ENCODE measurements at regions not wholly inside any gene's neighbourhood (a gene's known extent, or its start where the extent isn't known, plus 50 kb on each side); places are given as distances from the start of the nearest gene placed in this dataset.

DNA sequence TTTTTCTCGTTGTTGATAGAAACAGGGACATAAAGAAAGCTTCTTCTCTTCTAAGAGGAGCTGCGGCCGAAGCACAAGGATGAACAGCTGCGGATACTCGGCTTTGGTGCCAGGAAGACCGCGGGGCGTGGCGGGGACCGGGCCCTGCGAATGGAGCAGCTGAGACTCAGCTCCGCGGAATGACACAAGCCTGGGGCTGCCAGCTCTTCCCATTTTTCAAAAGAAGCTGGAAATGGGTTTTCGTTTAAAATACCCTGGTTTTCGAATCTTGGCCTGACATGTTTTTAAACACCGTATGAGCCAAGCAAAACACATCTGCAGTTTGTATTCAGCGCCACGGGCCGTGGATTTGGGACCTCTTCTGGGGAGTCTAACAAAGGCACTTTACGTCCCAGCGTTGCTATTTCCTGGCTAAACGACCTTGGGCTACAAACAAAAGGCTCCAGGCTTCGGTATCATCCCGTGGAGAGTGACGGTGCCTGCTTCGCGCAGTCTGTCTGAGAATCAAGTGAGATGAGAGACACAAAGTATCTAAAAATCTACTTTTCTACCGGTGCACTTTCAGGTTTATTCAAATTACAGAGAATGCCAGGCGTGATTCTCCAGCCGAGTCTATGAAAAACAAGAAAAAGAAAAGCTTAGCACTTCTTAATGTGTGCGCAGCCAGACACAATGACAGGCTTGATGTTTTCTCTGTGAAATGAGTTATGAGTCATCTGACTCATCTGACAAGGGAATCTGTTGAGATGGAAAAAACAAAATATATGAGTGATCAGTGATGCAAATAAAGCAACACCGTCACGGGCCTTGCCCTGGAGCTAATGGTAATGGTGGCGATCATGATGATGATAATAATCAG, 114.0 kb upstream of the TMEM132D start:
- no peak for DNase-seq

DNA sequence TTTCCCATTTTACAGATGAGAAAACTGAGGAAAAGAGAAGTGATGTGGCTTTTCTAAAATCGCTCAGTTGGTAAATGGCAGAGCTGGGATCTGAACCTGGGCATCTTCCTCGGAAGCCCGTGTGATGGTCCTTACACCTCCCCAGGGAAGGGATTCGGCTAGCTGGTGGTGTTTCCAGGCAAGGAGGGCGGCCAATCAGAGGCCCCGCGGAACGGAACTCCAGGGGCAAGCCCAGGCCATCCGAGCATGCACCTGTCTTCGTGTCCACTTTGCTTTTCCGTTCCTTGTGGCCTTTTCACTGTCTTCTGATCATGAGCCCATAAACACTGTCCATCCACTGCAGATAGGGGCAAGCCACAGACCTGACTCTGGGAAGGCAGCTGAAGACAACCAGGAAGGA, 114.8 kb upstream of the TMEM132D start:
- no peak for DNase-seq

DNA sequence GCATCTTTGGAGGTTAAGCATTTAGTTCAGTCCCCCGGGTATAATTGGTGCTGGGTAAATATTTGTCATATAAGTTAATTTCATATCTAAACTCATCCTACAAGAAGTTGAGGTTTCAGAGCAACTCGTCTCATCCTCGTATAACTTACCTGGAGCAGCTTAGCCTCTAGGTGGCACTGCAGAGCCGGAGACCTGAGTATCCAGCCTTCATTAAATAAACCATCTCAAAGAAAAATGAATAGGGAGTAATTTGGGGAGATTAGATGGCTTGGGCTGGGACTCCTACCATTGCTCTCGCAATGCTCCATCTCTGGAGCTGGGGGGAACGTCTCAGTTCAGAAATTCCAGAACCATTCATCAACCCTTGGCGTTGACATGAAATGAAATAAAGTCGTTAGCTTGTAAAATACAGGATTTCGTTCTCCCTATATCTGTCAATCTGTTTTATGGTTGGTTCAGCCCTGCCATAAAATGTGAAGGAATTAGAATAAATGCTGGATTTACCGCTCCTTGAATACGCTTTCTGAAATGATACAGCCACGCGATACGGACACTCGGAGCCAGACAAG, 122.9 kb upstream of the TMEM132D start:
- peak in 1 of 2 experiments; percentile 26 for DNase-seq

DNA sequence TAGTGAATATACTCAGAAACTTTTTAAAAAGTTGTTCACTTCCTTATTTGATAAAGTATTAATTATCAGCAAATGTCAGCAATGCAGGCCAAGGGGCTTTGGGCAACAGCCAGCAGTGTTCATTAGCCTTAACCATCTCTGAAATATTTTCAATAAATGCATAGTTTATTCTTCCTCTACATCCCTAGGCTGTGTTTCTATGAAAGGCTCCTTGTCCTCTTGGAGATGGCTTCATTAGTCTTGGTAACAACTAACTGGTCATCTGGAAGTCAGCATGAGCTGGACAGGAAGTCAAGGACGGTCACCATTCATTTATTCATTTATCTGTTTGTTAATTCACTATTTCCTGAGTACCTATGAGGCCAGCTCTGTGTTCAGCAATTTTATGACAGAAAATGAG, 124.0 kb upstream of the TMEM132D start:
- DNase-seq: no peak

DNA sequence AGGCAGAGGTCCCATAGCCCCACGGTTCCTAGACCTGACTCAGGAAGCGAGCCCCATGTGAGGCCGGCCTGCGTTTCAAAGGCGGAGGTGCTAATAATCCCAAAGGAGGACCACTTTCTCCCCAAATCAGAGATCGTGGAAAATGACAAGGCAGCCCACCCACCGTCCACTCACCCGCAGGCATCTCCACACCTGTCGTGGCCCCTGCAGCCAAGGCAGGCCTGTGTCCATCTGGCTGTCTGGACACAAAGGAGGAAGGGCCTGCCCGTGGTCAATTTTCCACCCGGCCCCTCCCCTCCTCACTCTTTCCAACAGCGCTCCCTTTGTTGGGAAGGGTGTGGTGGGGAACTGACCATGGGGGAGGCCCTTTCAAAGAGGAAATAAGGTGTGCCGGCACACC, 125.3 kb upstream of the TMEM132D start:
- no peak for DNase-seq

DNA sequence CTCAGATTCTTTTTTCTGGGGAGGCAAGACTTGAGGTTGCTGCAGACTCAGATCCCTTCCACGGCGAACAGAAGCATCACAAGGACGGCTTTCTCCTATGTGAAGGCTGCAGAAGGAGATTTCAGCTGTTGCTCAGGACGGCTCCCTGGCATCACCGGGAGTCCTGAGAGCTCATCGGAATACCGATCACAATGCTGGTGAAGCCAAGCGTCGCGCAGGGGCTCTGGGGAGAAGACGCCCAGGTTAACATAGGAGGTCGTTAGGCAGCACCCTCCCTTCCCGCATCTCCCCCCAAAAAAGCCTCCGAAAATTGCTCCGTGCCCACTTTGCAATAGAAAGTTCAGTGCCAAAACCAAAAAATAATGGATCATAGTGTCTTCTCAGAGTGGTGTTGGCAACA, 127.2 kb upstream of the TMEM132D start:
- no peak for DNase-seq

DNA sequence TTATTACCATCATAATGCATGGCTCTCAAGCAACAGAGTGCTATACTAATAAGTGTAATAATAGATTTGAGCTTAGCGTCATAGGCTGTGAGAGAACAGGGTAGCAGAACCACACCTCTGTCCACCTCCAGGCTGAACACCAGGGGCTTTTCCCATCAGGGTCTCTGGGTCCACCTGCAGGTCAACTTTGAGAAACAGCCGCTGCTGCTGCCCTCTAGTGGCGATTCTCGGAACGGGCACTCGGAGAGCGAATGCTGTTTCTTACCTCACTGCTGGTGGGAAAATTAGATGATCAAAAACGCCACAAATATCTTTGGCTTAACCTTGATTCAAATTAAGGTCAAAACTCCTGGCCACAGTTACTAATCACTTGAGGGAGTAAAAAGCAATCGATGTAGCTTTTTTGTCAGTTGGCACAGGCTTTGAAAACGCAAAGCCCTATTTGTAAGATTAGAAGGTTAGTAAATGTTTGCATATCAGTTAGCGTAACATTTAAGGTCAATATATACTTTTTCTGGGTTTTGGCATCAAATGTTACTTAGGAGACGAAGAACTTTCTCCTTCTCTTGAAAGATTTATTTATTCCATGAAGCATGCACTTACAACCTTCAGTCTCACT, 127.9 kb upstream of the TMEM132D start:
- DNase-seq: peak in 1 of 2 experiments; percentile 39

DNA sequence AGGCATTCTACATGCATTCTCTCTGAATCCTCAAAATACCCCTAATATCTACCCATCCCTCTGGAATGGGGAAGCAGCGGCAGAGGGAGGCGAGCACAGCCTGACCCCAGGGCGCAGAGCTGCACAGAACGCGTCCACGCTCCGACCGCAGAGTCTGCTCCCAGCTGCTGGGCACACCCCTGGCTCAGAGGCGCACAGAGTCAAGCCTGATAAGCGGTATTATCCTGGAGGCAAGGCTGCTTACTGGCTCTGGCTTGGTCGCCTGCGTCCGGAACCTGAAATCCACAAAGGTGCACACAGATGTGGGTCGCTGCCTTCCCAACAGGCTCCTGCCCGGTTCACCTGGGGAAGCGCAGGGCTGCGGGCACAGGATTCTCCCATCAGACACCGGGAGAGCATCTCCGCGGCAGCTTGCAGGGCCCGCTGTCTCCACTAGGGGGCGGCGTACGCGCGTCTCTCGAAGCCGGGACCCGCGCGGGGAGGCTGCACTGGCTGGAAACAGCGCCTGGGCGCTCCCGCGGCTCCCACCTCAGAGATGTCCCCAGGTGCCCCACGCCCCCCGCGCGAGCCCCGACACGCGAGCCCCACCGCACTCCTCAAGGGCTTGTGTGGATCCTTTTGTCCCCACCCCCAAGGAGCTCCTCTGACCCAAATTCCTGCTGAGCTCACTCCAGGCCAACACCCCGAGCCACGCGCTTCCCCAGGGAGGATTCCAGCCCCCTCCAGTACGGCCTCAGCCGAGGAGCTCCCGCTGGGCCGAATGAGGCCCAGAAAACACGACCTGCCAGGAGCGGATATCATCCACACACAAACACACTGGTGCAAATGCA, 120.1 kb upstream of the FZD10 start:
- DNase-seq: no peak

DNA sequence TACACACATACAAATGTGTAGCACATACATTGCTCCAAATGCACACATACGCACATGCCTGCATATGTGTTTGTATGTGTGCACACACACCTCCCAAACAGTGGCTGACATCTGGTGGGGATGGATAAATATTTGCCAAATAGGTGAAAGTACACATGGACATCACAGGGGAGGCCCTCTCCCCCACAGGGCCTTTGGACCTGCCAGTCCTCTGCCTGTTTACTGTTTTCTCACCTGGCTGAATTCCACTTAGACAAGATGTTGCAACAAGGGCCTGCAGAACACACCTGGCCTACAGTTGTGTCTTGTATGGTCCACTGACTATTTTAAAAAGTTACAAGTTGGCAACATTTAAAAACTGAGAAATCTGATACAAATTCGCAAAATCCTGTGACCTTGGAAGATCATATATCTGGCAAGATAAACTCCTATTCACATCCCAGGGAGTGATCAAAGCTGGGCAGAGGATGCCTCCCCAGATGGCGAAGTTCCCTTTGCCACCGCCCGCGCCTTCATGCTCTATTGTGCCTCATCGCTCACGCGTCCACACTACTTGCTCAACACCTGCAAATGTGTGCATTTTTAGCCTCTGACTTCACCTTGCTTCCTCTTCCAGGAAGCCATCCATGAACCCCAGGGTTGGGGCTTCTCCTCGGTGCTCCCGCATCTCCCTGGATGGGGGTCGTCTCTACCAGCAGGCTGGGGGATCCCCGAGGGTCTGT, 118.4 kb upstream of the FZD10 start:
- no peak for DNase-seq

DNA sequence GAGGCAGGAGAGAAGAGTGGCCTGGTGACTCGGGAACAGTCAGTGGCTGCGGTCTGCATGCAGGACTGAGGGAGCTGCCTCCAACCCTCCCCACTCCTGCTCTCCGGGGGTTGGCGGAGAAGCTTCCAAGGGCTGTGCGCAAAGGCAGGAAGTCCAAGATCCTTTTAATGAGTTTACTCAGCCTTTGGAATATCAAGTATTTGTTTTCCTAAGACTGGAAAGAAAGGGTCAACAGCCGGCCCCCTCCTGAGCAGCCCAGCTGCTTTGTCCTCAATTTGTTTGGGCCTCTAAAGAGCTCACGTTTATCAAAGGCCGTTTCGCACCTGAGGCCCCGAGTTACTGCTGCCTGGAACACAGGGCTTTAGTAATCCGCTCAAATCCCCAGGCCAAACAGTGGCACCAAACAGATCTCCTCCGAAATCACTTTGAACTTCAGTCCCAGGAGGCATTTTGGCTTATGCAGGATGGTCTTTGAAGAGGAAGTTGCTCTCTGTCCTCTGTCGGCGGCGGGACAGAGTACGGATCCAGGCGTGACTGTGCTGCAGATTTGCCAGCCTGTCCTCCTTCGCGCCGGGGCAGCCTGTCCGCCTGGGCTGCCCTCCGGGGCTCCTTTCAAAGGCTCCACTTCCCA, 117.2 kb upstream of the FZD10 start:
- no peak for DNase-seq

DNA sequence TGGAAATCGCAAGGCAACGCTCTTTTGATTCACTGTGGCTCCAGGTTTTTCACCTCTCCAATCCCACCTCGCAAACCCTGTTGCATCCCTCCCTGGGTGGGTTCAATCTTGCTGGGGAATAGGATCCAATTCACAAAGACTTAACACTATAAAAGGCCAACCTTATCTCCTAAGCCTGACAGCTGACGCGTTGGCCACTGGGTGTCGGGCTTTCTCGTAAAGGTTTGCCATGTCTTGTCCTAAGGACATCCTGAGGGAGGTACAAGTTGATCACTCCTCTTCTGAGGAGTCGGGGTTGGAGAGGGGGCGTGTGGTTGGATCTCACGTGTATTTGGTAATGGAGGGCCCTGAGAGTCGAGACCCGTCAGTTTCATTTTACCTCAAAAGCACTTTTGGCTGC, 112.6 kb upstream of the FZD10 start:
- no peak for DNase-seq

DNA sequence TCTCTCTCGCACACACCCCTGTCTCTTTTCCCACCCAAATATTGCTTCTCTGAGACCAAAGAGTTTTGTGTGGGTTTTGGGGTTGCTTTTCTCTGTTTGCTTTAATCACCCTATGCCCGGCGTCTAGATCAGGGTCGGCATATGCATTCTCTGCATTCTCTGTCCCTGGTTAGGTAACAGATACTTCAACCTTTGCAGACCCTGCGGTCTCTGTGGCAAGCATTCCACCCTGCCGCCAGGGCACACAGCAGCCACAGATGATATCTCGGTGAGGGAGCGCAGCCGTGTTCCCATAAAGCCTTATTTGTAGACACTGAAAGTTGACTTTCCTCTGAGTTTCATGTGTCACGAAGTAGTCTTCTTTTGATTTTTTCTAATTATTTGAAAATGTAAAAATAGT, 110.4 kb upstream of the FZD10 start:
- DNase-seq: no peak

DNA sequence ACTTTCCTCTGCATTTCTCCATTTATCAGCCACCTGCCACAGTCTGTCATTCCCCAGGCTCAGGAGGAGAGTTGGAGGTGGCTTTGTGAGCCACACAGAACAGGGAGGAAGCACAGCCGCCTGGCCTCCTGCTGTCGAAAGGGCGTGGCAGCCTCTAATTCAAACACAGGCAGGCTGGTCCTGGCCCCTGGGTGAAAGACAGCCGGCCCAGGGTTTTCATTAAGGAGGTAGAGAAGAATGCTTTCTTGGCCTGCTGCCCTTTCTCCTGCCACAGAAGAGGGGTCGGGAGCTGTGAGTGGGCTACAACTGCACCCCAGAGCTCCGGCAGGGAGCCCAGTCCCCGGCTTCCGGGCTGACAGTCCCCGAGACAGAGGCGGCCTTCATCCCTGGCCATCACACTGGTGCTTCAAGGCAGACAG, 108.6 kb upstream of the FZD10 start:
- no peak for DNase-seq

DNA sequence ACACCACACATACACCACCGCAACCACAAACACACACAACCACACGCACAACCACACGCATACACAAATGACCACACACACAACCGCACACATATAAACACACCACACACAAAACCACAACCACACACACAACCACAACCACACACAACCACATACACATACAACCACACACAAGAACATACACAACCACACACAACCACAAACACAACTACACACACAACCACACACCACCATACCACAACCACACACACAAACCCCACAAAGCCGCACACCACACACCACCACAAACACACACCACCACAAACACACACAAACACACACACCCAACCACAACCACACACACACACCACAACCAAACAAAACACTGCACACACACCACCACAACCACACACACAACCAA, 107.5 kb upstream of the FZD10 start:
- no peak for DNase-seq

DNA sequence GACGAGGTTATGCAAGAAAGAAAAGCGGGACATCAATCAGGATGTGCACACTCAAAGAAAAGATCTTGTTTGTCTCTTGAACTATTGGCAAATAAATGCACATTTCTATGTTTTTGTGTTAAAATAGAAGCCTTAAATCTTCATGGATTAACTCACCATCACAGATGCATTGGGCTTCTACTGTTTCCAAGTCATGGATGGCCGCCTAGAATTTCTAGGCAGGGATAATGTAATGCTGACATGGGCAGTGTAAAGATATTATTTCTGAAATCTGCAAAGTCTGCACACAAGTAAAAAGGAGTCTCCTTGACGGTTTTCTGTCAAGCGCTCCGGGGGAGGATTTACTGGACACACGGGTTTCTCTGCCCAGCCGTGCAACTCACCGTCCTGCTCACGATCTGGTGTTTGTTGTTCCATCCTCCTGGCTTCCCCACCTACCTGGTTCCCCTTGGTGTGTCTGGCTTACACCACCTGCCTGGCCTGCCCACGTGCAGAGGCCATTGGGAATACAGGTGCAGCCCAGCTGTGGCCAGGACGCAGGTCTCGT, 103.3 kb upstream of the FZD10 start:
- DNase-seq: no peak

DNA sequence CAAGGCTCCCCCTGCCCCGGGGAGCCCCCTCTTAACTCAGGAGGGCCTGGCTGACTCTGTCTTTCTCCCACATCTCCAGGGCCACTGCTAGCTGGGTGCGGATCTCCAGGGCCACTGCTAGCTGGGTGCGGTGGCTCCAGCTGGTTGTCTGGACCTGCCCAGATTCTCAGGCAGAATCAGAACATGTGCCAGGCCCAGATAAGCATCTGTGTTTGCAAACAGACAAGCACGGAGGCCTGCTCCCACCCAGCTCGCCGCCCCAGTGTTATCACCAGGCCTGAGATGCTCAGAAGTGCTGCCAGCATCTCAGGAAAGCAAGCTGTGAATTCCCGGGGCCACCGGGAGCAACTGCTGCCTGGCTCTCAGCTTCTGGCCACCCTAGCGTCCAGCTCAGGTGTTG, 98.4 kb upstream of the FZD10 start:
- DNase-seq: no peak

DNA sequence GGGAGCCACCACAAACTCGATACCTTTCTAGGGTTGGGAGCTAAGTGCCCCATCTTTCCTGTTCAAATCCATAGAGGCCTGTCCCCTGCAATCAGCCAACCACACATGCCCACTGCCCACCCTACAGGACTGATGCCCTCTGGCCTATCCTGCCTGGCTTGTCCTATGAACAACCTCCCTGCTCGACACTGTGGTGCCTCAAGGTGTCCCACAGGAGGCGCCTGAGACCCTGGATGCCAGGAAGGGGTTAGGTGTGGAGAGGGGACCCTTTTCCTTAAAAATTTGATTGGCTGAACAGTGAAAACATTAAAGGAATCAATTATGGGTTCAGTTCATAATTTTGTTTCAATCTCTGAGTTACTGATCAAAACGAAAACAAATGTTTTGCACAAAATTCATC, 97.3 kb upstream of the FZD10 start:
- DNase-seq: no peak

DNA sequence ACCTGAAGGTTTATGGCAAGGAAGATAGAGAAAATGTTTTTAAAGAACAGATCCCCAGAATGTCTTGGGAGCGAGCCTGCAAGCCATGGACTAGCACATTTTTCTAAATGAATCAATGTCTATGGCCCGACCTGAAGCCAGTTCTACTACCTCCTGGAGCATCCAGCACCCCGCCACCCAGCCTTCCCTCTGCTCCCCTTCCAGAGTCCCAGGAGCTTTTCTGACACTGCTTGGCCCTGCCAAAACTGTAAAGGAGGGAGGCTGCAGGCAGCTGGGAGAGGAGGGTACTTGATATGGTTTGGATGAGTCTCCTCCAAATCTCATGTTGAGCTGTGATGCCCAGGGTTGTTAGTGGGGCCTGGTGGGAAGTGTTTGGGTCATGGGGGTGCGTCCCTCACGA, 95.5 kb upstream of the FZD10 start:
- no peak for DNase-seq

DNA sequence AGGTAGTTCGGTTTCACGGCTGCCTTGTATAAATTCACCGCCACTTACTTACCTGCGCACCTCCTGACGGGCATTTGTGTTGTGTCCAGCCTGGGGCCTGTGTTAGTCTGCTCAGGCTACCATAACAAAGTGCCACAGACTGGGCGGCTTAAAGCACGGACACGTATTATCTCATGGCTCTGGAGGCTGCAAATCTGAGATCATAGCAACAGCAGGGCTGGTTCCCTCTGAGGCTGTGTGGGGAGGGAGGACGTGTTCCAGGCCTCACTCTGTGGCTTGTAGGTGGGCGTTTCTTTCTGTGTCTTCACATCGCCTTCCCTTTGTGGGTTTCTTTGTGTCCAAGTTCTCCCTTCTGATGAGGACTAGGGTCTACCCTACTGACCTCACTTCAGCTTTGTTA, 93.5 kb upstream of the FZD10 start:
- no peak for DNase-seq

DNA sequence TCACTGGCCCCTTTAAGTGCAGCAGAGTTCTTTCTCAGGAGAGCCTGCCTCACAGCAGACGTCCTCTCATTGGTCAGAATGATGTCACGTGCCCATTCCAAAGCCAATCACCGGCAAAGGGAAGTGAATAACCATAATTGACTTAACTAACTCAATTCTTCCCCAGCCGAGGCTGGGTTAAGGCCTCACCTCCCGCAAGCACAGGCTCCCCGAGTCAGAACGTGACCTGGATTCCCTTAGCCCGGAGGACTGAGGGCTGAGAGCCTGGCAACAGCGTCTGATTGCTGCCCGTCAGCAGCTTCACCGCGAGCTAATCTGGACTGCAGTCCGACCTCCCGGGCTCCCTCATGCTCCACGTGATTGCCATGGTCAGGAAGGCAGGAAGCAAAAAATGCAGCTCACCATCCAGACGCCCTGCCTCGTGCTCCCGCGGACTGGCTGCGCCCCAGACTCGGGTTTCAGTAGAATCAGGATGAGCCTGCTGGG, 92.1 kb upstream of the FZD10 start:
- no peak for DNase-seq

DNA sequence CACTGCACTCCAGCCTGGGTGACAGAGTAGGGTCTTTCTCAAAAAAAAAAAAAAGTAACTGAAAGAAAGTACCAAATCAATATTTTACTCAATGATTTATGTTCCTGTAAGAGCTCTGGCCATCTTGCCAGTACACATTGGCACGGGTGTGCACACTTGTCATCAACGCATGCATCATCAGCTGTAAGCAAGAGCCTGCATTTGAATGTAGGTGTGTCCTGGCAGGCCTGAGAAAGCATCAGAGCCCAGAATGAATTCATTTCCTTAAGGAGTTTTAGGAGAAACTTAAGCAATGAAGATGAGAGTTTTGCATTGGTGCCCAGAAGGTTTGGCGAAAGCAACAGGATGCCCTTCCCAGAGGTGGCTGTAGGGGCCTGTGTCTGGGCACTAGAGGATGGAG, 88.5 kb upstream of the FZD10 start:
- DNase-seq: no peak
